Caco-2 (cell line): ENCODE measurements at regions not wholly inside any gene's neighbourhood (a gene's known extent, or its start where the extent isn't known, plus 50 kb on each side); places are given as distances from the start of the nearest gene placed in this dataset.

Experiments
- BruUV-seq: library from RNA; stranded (reverse); fragments of 400-500 nt; replicated peaks from 2 replicates; lab custom pipeline; 2021; lab: Mats Ljungman, UMichigan
- CTCF ChIA-PET: fragments of 300-600 bp; sonication (Branson Sonifier 250); formaldehyde crosslinking; loops from one replicate; lab custom pipeline; 2022; ENCODE audit warnings: antibody characterized with exemption; lab: Charles Lee
- POLR2A ChIA-PET: fragments of 300-600 bp; sonication (Branson Sonifier 250); formaldehyde crosslinking; loops from one replicate; lab custom pipeline; 2022; ENCODE audit warnings: antibody characterized with exemption; lab: Charles Lee
- DNase-seq, 2 experiments: peaks; one replicate each; pipeline versions ENCODE4 v3.0.0 to v3.0.0-alpha.2; 2020 to 2022
- H3K27me3 ChIP-seq: replicated peaks from 2 replicates; pipeline ENCODE4 v1.6.0; 2011; ENCODE audit warnings: low read length; ENCODE audit not compliant: control insufficient read depth, insufficient read depth
- H3K36me3 ChIP-seq: 2 replicates; pipeline ENCODE4 v1.5.1; 2011; ENCODE audit warnings: low read length; ENCODE audit not compliant: control insufficient read depth, insufficient read depth
- H3K4me1 ChIP-seq: fragments of 250-450 bp; sonication (Bioruptor Pico); 2 replicates; pipeline ENCODE4 v1.5.1; 2020; ENCODE audit warnings: mild to moderate bottlenecking
- H3K4me3 ChIP-seq: 2 replicates; pipeline ENCODE4 v1.5.1; 2011; ENCODE audit warnings: low read depth, mild to moderate bottlenecking, control low read depth, low read length
- H3K9me3 ChIP-seq: fragments of 250-450 bp; sonication (Bioruptor Pico); 2 replicates; pipeline ENCODE4 v1.5.1; 2020; ENCODE audit warnings: mild to moderate bottlenecking, moderate library complexity
- H3K27ac Mint-ChIP-seq: one replicate; pipeline ENCODE4 v1.8.0; 2022; ENCODE audit warnings: mixed read lengths; ENCODE audit not compliant: unreplicated experiment
- H3K27me3 Mint-ChIP-seq: one replicate; pipeline ENCODE4 v1.8.0; 2022; ENCODE audit warnings: mixed read lengths; ENCODE audit not compliant: insufficient read depth, unreplicated experiment
- H3K36me3 Mint-ChIP-seq: one replicate; pipeline ENCODE4 v1.8.0; 2022; ENCODE audit warnings: mild to moderate bottlenecking, mixed read lengths; ENCODE audit not compliant: insufficient read depth, unreplicated experiment
- H3K4me1 Mint-ChIP-seq: one replicate; pipeline ENCODE4 v1.8.0; 2022; ENCODE audit warnings: low read depth, mixed read lengths; ENCODE audit not compliant: unreplicated experiment
- H3K4me3 Mint-ChIP-seq: one replicate; pipeline ENCODE4 v1.8.0; 2022; ENCODE audit warnings: mild to moderate bottlenecking, moderate library complexity, mixed read lengths; ENCODE audit not compliant: unreplicated experiment
- H3K9me3 Mint-ChIP-seq: one replicate; pipeline ENCODE4 v1.8.0; 2022; ENCODE audit warnings: mixed read lengths; ENCODE audit not compliant: unreplicated experiment
- intact Hi-C: fragments of 100-400 bp; cut with micrococcal nuclease; formaldehyde crosslinking; loops from one replicate; pipeline ENCODE4 v1.10.0; 2022; ENCODE audit not compliant: unreplicated experiment
- TF ChIP-seq, protein P1 (sequence below), 2 experiments: fragments of 200-600 bp in 1 of 2; IDR thresholded peaks; 1 replicate in 1 of 2; 2 replicates in 1 of 2; pipeline versions ENCODE4 v1.5.1 to v1.8.0; 2011 to 2022; ENCODE audit warnings: antibody characterized with exemption in 1 of 2, control low read depth in 1 of 2, inconsistent platforms in 1 of 2, low read depth in 1 of 2, low read length in 1 of 2, mild to moderate bottlenecking in 1 of 2, moderate library complexity in 1 of 2; ENCODE audit not compliant: insufficient read depth in 1 of 2, severe bottlenecking in 1 of 2, unreplicated experiment in 1 of 2

DNA sequence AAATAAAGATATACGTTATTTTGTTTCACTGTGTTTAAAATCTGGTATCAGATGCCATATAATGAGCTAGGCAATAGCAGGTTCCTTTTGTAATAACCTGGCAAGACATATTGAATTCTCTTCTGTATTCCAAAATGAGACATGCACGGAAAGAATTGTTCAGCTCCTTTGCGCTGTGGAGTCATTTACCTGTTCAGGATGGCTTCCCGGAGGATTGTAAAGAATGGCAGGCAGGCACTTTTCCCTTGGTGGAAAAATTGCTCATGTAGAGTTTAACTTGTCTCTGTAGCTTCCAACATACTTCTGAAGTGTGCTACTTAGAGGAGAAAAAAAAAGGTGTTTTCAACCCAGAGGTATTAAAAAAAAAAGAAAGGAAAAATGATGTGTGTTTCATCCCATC, 805.2 kb downstream of the GALC start:
- DNase-seq: no peak
- no peak overlapping the region for H3K4me3 ChIP-seq
- TF ChIP-seq, protein P1, sequence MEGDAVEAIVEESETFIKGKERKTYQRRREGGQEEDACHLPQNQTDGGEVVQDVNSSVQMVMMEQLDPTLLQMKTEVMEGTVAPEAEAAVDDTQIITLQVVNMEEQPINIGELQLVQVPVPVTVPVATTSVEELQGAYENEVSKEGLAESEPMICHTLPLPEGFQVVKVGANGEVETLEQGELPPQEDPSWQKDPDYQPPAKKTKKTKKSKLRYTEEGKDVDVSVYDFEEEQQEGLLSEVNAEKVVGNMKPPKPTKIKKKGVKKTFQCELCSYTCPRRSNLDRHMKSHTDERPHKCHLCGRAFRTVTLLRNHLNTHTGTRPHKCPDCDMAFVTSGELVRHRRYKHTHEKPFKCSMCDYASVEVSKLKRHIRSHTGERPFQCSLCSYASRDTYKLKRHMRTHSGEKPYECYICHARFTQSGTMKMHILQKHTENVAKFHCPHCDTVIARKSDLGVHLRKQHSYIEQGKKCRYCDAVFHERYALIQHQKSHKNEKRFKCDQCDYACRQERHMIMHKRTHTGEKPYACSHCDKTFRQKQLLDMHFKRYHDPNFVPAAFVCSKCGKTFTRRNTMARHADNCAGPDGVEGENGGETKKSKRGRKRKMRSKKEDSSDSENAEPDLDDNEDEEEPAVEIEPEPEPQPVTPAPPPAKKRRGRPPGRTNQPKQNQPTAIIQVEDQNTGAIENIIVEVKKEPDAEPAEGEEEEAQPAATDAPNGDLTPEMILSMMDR (IDR thresholded peaks at IDR 0.05; ENCODE audit: insufficient read depth in 1 of 2, low read depth in 1 of 2, low read length in 1 of 2, severe bottlenecking in 1 of 2, unreplicated experiment in 1 of 2): no peak
- Mint-ChIP-seq H3K36me3 (no peaks in the 10 kb centered on the region), H3K4me3 (no peak overlapping the region), H3K4me1 (no peaks in the 10 kb centered on the region), H3K9me3 (no peaks in the 10 kb centered on the region), H3K27ac (no peak overlapping the region), H3K27me3 (peaks cover 11% of the 10 kb centered on the region)
- H3K27me3 ChIP-seq: no peaks in the 10 kb centered on the region
- BruUV-seq: no TSS peak
- CTCF ChIA-PET: no interaction called here
- POLR2A ChIA-PET: no interaction called here
- H3K4me1 ChIP-seq: no peaks in the 10 kb centered on the region
- intact Hi-C loops: no loop called here
- no peaks in the 10 kb centered on the region for H3K36me3 ChIP-seq
- no peaks in the 10 kb centered on the region for H3K9me3 ChIP-seq

DNA sequence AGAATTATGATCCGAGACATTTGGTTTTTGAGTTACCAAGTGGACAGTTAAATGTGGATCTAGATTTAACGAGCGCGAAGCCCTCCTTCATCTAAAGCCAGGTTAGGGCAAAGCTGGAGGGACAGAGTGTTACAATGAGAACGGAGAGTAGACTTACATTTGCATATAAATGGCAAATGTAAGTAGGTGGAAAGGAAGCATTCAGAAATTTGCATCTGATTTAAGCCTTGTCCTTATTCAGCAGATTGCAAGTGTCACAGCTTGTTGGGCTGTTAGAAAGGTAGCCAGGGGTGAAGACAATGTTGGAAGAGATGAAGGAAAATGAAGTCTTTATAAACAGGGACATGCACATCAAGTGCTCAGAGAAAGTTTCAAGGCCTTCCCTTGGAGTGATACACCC, 806.2 kb downstream of the GALC start:
- CTCF ChIA-PET: no interaction called here
- POLR2A ChIA-PET: no interaction called here
- no peaks in the 10 kb centered on the region for H3K9me3 Mint-ChIP-seq
- TF ChIP-seq, protein P1 (IDR thresholded peaks at IDR 0.05; ENCODE audit: insufficient read depth in 1 of 2, low read depth in 1 of 2, low read length in 1 of 2, severe bottlenecking in 1 of 2, unreplicated experiment in 1 of 2): no peak
- Histone ChIP-seq H3K27me3 (no peaks in the 10 kb centered on the region), H3K4me1 (no peaks in the 10 kb centered on the region), H3K36me3 (no peaks in the 10 kb centered on the region), H3K4me3 (no peak overlapping the region), H3K9me3 (no peaks in the 10 kb centered on the region)
- no peak for DNase-seq
- no peaks in the 10 kb centered on the region for H3K36me3 Mint-ChIP-seq
- H3K4me1 Mint-ChIP-seq: no peaks in the 10 kb centered on the region
- intact Hi-C loops: no loop called here
- H3K27ac Mint-ChIP-seq: no peak overlapping the region
- no TSS peak for BruUV-seq
- H3K4me3 Mint-ChIP-seq: no peak overlapping the region
- H3K27me3 Mint-ChIP-seq: peaks cover 10% of the 10 kb centered on the region

DNA sequence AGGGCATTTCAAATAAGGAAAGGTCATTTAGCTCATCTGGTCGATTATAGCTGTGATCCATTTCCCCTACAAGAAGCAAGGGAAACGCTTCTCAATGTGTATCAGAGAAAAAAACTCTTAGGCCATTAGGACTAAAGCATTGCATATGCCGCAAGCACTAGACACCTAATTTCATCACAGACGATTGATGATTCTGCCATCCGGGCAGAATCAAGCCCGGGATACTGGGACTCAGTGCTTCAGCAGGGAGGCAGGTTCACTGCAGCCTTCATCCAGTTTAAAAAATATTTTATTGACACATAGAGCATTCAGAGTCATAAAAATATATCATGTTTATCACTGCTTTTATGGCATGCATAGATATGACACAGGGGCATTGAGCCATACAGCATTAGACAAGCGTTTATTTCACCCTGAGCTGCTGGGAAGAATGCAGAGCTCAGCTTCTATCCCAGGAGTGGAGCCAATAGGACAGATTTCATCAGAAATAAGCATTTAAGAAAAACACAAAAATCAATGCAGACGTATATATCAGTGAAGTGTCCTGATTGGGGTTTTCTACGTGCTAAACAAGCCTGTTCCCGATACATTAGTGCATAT, 806.9 kb downstream of the GALC start:
- CTCF ChIA-PET: no interaction called here
- no peaks in the 10 kb centered on the region for H3K4me1 Mint-ChIP-seq

More for the DNA sequence above, 806.9 kb downstream of the GALC start:
- peaks cover 7% of the 10 kb centered on the region for H3K27me3 Mint-ChIP-seq
- DNase-seq: no peak
- no peaks in the 10 kb centered on the region for H3K36me3 ChIP-seq
- H3K4me3 ChIP-seq: no peak overlapping the region
- no peaks in the 10 kb centered on the region for H3K9me3 Mint-ChIP-seq
- no peaks in the 10 kb centered on the region for H3K36me3 Mint-ChIP-seq
- BruUV-seq: no TSS peak
- intact Hi-C loops: no loop called here
- H3K4me1 ChIP-seq: no peaks in the 10 kb centered on the region
- POLR2A ChIA-PET: no interaction called here
- TF ChIP-seq, protein P1 (IDR thresholded peaks at IDR 0.05; ENCODE audit: insufficient read depth in 1 of 2, low read depth in 1 of 2, low read length in 1 of 2, severe bottlenecking in 1 of 2, unreplicated experiment in 1 of 2): no peak
- H3K9me3 ChIP-seq: no peaks in the 10 kb centered on the region
- no peak overlapping the region for H3K4me3 Mint-ChIP-seq
- no peak overlapping the region for H3K27ac Mint-ChIP-seq
- no peaks in the 10 kb centered on the region for H3K27me3 ChIP-seq
